Hippocampal formation (tissue), 2 donors: ENCODE measurements at regions not wholly inside any gene's neighbourhood (a gene's known extent, or its start where the extent isn't known, plus 50 kb on each side); places are given as distances from the start of the nearest gene placed in this dataset.
"Not testable (repeated sequence)": the region's sequence is repeated elsewhere in the genome, so short reads cannot be mapped to it uniquely, and the experiment has no call there.

ENCODE experiments used
- DNase-seq, 2 donors: peaks; one replicate each; lab custom pipeline; 2025; lab: John Stamatoyannopoulos, UW

DNA sequence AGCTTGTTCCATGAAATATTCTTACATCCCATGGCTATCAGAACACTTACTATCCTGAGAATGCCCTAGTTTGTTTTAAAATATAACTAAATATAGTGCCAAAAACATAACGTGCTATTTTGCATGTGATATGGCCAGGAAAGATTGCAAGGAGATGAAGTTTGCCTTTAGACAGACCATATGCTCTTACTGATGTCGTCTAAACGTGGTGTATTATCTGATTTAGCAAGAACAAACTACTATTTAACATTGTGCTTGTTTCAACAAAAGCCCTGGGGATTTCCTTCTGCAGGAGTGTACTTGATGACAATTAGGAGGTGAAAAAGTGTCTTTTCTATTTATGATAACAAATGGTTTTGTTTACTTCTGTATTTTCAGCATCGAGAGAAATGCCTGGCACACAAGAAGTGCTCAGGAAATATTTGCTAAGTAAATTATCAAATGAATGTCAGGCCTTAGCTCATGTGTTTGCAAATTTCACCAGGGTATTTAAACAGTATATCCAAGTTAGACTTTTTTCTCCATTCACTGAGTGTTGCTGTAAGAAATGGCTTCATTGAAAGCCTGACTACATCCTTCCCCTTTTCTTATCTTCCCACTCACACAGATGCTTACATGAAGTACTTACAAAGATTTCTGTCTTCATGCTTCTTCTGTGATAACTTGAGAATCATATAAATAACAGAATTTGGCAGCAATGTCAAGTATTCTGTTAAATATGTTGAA, 1033.6 kb downstream of the CDH8 start:
- no peak for DNase-seq

DNA sequence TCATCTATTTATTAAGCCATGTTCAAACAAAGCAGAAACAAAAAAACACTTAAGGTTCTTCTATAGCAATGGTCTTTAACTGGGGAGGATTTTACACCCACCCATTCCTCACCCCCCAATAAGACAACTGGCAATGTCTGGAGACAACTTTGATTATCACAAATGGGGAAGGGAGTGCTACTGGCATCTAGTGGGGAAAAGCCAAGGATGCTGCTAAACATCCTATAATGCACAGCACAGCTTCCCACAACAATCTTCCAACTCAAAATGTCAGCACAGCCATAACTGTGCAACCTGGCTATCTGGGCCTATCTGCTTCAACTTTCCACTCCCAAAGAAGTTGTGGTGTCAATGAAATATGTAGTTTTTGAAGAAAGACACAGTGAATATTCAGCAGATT, 1044.4 kb downstream of the CDH8 start:
- DNase-seq: no peak

DNA sequence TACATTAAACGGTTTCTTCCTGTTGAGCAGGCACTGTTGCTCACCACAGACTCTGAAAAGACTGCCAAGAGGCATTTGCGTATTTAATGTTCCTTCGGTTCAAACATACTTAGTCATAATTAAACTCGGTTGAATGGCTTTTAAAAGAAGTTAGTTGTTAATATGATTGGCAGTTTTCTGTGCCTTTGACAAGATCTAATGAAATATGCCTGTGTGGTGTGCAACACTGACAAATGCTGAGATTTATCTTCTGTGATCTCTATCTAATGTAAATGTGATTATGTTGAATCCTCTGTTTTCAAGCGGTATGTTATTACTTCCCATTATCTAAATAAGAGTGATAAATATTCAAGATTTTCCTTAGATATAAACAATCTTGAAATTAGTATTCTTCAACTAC, 1046.6 kb downstream of the CDH8 start:
- no peak for DNase-seq

DNA sequence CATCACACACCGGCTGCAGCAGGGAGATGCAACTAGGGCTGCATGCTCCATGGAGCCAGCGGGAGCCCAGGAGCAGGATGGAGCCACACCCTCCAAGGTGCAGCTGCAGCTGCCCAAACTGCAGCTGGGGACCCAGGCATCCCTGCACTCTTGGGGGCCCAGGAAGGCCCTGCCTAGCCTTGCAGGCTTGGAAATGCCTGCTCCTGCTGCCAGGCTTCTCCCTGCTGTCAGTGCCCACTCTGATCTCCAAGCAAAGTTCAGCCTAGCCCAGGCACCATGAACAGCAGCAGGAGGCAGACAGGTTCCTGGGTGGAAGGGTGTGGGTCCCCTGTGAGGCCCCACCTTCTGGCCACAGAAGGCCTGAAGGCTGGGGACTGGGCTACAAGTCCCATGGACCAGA, 1057.1 kb downstream of the CDH8 start:
- DNase-seq: no peak

DNA sequence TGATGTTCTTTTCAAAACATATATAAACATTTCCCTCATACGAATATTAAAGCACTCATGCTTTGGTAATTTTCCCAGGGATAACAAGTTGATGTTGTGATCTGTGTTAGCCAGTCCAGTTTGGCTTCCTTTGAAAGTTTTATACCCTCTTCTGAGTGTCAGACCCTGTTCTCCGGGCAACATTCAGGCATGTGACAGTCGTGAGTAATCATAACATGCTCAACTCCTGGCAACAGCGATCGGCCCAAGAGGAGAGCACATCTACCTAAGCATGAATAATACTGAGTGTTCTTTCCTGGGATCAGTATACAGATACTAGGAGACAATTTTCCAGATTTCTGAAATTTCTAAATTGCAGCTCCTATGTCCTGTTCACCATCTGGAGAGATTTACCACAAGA, 1086.4 kb downstream of the CDH8 start:
- DNase-seq: no peak

DNA sequence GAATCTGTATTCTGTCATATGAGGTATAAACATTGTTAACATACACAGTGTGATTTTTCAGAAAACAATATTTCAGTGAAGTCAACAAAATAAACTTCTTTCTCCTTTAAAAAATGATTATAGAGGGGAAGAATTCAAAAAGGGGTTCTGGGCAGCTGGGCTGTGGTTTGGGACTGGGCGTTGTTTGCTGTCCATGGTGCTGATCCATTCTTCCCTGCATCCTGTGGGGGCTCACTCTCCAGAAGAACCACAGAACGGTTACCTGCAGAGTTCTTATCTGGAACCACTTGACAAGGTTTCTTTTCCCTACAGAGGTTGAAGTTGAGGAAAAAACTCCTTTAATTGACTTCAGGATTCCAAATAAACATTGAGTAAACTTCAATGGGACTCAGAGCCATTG, 1091.0 kb downstream of the CDH8 start:
- no peak for DNase-seq

DNA sequence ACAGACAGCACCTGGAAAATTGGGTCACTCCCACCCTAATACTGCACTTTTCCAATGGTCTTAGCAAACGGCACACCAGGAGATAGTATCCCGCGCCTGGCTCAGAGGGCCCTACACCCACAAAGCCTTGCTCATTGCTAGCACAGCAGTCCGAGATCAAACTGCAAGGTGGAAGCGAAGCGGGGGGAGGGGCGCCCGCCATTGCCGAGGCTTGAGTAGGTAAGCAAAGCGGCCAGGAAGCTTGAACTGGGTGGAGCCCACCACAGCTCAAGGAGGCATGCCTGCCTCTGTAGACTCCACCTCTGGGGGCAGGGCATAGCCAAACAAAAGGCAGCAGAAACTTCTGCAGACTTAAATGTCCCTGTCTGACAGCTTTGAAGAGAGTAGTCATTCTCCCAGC, 1100.0 kb downstream of the CDH8 start:
- DNase-seq: not testable (repeated sequence)

DNA sequence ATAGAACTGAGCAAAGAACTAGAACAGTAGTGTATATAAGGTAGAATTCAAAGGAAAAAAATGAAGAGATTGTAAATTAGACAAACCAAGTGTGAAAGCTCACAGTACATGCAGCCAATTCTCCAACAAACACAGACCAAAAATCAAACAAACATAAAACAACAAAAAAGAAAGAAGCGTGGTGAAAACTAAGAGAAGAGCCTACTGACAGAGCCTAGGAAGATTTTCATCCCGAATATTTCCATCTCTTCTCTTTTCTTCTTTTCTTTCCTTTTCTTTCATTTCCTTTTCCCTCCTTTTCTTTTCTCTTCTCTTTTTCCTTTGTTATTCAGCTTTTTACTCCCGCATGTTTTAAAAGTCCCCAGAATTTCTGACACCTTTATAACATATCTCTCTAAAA, 1103.6 kb downstream of the CDH8 start:
- no peak for DNase-seq

DNA sequence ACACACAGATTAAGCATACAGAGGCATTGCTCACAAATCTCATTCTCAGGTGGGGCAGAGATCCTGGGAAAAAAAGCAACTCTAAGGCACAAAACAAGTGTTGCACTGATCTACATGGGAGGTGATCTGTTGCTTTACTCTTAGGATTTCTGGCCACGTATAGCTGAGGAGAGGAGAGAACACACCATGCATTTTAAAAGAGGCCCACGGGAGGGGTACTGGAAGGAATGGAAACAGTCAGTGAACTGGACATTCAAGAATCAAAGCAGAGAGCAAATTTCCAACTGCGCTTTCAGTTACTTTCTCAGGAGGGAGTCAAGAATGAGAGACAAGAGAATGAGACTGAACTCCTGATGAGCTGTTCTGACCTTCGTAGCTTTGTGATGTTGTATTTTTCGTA, 1105.9 kb downstream of the CDH8 start:
- DNase-seq: no peak

DNA sequence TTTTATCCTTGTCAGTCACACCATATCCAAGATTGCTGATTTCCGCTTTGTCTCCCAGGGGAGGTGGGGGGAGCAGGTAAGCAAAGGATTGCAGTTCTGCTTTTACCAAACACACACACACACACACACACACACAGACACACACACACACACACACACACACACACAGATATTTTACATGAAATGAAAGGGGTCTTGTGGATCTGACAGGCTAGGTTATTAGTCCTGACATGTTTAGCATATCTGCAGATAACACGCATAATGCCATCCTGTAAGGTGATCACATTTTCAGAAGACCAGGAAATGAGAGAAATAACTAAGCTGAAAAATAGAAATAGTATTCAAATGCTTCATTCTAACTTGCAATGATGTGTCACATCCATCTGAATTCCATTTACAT, 1113.3 kb downstream of the CDH8 start:
- no peak for DNase-seq

DNA sequence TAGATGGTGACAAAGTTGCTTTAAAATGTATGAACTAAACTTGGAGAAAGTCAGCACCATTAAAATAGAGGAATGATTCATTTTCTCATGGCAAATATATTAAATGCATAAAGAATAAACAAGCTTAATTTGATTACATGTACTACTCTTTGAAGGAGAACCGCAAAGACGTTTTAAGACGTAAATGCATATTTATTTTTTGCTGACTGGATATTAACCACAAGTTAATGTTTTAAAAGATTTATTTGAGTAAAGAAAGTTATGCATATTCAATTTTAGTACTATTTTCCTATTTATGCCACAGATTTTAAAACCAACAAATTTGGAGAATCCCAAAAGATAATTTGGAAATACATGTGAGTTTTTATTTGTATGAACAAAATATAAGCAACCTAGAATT, 1121.9 kb downstream of the CDH8 start:
- no peak for DNase-seq

DNA sequence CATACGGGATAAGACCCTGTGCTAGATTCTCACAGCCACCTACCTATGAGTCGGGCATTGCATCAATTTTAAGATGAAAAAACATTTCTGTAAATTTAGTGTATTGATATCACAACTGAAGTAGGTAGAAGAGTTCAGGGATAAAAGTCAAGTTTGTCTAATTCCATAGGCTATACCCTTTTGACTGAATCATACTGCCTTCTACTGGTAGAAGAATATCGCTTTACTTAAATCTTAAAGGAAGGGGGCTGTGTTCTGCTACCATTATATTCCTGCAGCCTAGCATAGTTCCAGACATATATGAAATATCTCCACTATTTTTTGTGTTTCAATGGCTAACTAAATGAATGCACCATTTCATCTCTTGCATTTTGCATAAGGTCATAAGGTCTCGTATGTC, 1128.6 kb downstream of the CDH8 start:
- no peak for DNase-seq

DNA sequence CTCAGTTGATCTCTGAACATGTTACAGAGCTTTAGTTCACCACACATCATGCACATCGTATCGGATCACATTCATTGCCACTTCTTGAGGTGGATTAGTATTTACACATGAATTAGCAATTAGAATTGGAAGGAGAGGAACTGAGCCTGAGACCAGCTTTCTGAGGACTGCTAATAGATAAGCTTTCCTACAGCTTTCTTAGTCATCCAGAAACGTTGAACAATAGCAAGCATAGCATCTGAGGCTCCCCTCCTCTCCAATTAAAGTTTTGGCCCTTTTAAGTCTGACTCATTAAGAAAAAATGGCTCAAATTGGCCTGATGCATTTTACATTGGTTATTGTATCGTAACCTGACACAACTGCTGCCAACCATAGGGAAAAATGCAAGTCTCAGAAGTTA, 1130.4 kb downstream of the CDH8 start:
- DNase-seq: no peak

DNA sequence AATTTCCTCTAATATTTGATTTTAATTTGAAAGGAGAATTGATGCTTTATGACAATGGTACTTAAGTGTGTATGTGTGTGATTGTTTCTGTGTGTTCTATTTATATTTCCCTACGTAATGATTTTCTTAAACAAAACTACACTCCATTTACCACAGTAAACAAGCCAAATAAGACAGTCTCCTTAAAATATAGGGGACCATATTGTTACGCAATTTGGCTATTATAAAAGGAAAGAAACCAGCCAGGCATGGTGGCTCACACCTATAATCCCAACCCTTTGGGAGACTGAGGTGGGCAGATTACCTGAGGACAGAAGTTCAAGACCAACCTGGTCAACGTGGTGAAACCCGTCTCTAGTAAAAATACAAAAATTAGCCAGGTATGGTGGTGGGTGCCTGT, 1134.1 kb downstream of the CDH8 start:
- no peak for DNase-seq

DNA sequence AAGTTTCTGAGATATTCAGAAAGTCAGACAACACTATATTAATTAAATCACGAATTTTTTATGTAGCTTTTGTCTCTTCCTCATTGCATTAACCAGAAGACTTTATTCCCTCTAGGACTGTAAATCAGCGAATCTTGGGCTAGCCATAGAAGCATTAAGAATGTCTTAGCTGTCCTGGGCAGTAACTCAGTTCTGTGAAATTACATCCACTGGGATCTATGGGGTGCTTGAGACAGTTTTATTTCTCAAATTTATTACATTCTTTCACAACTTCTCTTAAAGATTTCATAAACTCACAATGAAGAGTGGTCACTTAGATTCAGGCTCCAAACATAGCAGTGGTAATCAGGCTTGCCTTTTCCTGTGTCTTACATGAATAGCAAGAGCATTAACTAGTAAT, 1153.4 kb downstream of the CDH8 start:
- no peak for DNase-seq

DNA sequence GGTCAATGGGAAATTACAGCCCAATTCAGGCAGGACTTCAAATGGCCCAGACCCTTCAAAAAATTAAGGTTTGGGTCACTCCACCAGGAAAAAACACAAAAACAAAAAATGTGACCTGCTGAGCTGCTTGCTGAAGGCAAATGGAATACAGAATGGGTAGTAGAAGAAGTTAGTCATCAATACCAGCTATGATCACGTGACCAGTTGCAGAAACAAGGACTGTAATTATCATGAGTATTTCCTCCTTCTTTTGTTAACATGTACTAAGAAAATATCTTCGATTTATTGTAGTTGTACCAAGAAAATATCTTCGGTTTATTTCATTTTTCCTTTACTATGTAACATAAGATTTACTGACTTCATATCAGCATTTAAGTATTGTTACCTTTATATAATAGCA, 1183.6 kb downstream of the CDH8 start:
- no peak for DNase-seq

DNA sequence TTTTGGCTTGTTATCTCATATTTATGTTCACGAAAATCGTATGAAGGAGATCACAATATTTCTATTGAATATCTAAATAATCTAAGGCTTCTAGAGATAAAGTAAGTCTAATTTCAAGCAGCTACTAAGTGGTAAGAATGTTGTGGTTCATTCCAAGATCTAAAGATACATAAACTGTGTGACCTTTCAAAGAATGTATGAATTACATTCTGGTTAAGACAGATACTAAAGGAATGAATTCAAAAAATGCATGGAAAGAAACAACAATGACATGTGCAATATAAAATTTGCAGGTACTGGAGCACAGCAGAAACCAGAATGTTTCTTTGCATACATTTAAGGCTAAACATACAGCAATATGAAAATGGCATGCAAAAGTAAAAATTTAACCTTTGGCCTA, 1214.6 kb downstream of the CDH8 start:
- no peak for DNase-seq

DNA sequence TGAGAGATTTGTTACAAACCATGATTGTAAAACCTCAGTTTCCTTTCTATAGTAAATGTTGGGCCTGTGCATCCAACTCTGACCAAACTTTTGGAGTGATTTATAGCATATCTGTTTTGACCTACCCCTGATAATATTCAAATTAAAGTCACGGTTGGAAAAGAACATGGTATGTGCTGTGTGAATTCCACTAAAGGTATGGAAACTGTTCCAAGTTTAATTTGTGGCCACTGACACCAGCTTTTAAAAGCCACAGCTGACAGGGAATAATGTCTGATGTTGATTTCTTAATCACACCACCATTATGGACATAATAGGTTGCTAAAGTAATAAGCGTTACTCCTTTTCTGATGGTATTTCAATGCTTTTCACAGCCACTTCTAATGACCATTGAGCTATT, 1215.9 kb downstream of the CDH8 start:
- no peak for DNase-seq

DNA sequence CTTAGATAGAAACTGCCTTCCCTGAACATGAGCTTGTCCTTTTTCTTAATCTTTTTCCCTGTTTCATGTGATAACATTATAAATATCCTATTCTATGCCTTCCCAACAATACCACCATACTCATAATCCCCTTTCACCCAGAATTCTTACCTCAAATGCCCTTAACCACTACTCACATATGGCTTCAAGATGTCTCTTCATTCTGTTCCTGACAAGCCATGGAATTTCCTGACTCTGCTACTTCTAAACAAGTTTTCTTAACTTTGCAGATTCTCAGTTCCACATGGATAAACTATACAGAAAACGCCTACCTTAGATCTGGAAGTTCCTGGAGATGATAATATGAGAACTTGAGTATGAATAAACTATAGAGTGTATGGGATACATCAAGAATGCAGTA, 1217.8 kb downstream of the CDH8 start:
- DNase-seq: no peak

DNA sequence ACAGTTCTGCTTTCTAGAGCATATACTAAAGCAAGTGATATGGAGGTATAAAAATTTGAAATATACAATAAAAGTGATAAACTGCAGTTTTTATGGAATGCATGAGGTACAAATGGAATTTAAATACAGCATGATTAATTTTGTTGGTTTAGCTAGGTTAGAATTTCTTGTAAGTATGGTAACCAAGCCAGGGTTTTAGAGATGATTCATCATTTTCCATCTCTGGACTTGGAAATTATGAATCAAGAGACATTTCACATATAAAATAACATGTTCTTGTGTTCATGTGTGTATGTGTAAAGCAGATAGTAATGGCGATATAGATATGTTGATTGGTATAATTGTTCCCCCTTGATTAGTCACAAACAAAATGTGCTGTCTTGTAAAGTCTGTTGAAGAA, 1219.8 kb downstream of the CDH8 start:
- no peak for DNase-seq

DNA sequence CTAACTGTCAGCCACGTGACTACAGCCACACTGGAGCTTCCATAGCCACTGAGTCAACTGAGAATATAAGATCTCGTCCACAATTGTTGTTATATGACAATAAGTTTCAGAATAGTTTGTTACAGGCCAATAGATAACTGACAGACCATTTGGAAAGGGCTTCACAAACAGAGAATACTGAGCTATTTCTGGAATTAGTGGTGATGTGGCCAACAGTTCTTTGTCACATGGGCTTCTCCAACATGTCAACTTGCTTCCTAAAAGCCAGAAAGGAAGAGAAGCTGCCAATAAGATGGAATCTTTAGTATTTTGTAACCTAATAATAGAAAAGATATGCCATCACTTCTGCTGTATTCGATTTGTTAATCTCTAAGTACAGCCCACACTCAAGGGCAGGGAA, 1220.4 kb downstream of the CDH8 start:
- no peak for DNase-seq

DNA sequence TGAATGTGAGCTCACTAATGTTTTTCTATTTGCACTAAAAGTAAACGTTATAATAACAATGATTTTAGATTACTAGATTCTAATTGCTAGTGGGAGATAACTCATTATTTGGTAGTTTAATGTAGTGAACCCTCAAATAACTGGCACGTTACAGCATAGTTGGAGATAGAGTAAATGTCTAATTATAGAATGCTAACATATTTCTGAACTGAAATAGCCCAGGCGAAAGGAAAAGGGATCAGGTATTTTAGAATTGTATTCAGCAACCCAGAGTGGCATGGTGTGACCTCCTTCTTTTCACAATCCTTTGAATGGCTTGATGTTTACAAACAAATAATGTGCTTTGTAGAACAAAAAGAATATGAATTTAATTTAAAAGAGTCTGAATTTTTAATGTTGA, 1221.2 kb downstream of the CDH8 start:
- no peak for DNase-seq

DNA sequence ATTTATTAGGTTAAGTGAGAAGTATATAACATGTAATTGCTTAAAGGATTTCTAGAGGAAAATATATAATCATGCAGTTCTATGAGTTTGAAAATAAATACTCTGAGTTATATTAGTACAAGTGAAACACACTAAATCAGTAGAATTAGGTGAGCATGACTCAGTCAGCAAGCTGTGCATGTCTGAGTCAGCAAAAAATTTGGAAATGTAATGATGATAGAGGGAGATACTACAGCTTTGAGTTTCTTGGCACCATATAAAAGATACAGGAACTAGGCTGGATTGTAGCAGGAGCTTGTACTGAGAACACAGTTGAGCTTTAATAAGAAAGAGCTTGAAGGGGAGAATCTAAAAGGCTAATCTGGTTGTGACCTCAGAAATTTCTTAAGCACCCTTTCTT, 1224.6 kb downstream of the CDH8 start:
- DNase-seq: peak in 1 of 2 donors; percentile 1

DNA sequence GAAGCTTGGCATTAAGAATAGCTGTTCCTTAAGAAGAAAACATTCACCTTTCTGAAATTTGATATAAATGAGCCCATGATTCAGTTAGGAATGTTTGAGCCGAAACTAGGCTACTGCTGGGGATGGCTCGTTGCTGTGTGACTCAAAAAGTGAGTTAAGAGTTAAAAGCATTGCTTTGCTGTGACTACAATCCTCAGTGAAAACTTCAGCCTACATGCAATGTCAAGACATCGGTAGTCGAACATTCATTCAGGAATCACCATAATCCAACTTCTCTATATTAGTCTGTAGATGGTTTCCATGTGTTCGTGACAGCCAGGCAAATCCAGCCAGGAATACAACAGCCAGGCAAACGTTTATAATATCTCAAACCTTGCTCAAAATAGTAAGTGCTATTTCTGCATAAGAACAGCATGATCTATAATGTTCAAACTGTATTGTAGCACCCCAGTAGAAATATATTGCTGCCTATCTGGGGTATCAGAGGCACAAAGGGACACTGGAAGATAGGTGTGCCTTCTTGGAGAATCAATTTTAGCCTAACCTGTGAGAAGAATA, 1225.1 kb downstream of the CDH8 start:
- DNase-seq: no peak
